ENCODE measurements at regions not wholly inside any gene's neighbourhood (a gene's known extent, or its start where the extent isn't known, plus 50 kb on each side); places are given as distances from the start of the nearest gene placed in this dataset.

- no peak for DNase-seq (ENCODE audit: low read depth)
- H3K27me3 ChIP-seq (ENCODE audit: control insufficient read depth, insufficient read depth, low read length) = no peaks in the 10 kb centered on the region
- CTCF ChIA-PET = no interaction called here
- TF ChIP-seq CTCF (IDR thresholded peaks at IDR 0.05; ENCODE audit: insufficient read depth, low read depth, low read length) = no peak
- H3K36me3 ChIP-seq (ENCODE audit: control insufficient read depth, insufficient read depth, low read length) = no peaks in the 10 kb centered on the region
- H3K4me3 ChIP-seq (ENCODE audit: low read depth, low read length) = no peak overlapping the region
- POLR2A ChIA-PET = no interaction called here
Measured at GRCh38 chr6:94478133-94479005, 1059.0 kb upstream of the EPHA7 start.

- DNase-seq (ENCODE audit: low read depth) = no peak
- no peaks in the 10 kb centered on the region for H3K27me3 ChIP-seq (ENCODE audit: control insufficient read depth, insufficient read depth, low read length)
- no peak for TF ChIP-seq CTCF (IDR thresholded peaks at IDR 0.05; ENCODE audit: insufficient read depth, low read depth, low read length)
- no peaks in the 10 kb centered on the region; the same call in 1 of the 2 replicates for H3K36me3 ChIP-seq (ENCODE audit: control insufficient read depth, insufficient read depth, low read length)
- ChIA-PET POLR2A (no interaction called here), CTCF (no interaction called here)
- no peak overlapping the region for H3K4me3 ChIP-seq (ENCODE audit: low read depth, low read length)
Measured at GRCh38 chr6:94468830-94469229, 1049.5 kb upstream of the EPHA7 start.

GRCh38 chr6:94464018-94464510 is 1044.7 kb upstream of the EPHA7 start:
- no peak overlapping the region for H3K4me3 ChIP-seq (ENCODE audit: low read depth, low read length)
- no peak for DNase-seq (ENCODE audit: low read depth)
- TF ChIP-seq CTCF (IDR thresholded peaks at IDR 0.05; ENCODE audit: insufficient read depth, low read depth, low read length) = no peak
- POLR2A ChIA-PET = no interaction called here
- CTCF ChIA-PET = no interaction called here
- no peaks in the 10 kb centered on the region; the same call in 1 of the 2 replicates for H3K36me3 ChIP-seq (ENCODE audit: control insufficient read depth, insufficient read depth, low read length)
- no peaks in the 10 kb centered on the region for H3K27me3 ChIP-seq (ENCODE audit: control insufficient read depth, insufficient read depth, low read length)

GRCh38 chr6:94463306-94463705 is 1043.9 kb upstream of the EPHA7 start:
- ChIA-PET CTCF (no interaction called here), POLR2A (no interaction called here)
- TF ChIP-seq CTCF (IDR thresholded peaks at IDR 0.05; ENCODE audit: insufficient read depth, low read depth, low read length) = no peak
- DNase-seq (ENCODE audit: low read depth) = no peak
- H3K27me3 ChIP-seq (ENCODE audit: control insufficient read depth, insufficient read depth, low read length) = no peaks in the 10 kb centered on the region
- H3K36me3 ChIP-seq (ENCODE audit: control insufficient read depth, insufficient read depth, low read length) = no peaks in the 10 kb centered on the region; the same call in 1 of the 2 replicates
- H3K4me3 ChIP-seq (ENCODE audit: low read depth, low read length) = no peak overlapping the region

- POLR2A ChIA-PET = no interaction called here
- DNase-seq (ENCODE audit: low read depth) = no peak
- H3K27me3 ChIP-seq (ENCODE audit: control insufficient read depth, insufficient read depth, low read length) = no peaks in the 10 kb centered on the region
- no peak for TF ChIP-seq CTCF (IDR thresholded peaks at IDR 0.05; ENCODE audit: insufficient read depth, low read depth, low read length)
- no peaks in the 10 kb centered on the region; the same call in 1 of the 2 replicates for H3K36me3 ChIP-seq (ENCODE audit: control insufficient read depth, insufficient read depth, low read length)
- CTCF ChIA-PET = no interaction called here
- H3K4me3 ChIP-seq (ENCODE audit: low read depth, low read length) = no peak overlapping the region
Measured at GRCh38 chr6:94462231-94462630, 1042.9 kb upstream of the EPHA7 start.

Measured in BJ (cell line).